Epithelial cell of esophagus (primary cell): ENCODE measurements at regions not wholly inside any gene's neighbourhood (a gene's known extent, or its start where the extent isn't known, plus 50 kb on each side); places are given as distances from the start of the nearest gene placed in this dataset.

ENCODE experiments used
- DNase-seq: peaks from one replicate; pipeline ENCODE4 v3.0.0; 2010; ENCODE audit warnings: low read depth
- H3K4me3 ChIP-seq: 2 replicates; pipeline ENCODE4 v1.5.1; 2011; ENCODE audit warnings: mild to moderate bottlenecking, low read length, control low read depth
- TF ChIP-seq, protein P1 (sequence below): IDR thresholded peaks from 2 replicates; pipeline ENCODE4 v1.5.1; 2011; ENCODE audit warnings: low read depth, mild to moderate bottlenecking, low read length, control low read depth, inconsistent platforms; ENCODE audit not compliant: insufficient read depth; ENCODE audit errors: missing control alignments

DNA sequence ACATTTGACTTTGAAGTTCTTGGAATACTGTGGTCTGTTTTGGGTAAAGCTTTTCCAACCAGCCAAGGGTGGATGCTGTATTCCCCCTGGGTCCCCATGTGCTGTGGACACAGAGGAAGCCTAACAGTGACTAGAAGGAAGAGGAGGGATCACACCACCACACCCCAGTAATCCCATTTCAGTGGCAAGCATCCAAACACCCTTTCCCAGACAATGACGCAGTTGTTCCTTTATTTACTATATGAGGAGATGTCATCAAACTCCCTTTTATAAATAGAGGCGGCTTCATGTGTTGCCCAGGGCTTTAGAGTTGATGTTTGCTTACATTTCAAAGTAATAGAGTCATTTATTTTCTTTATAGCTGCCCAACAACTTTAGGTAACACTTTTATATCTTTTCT, 959.4 kb upstream of the GYPC start:
- TF ChIP-seq, protein P1, sequence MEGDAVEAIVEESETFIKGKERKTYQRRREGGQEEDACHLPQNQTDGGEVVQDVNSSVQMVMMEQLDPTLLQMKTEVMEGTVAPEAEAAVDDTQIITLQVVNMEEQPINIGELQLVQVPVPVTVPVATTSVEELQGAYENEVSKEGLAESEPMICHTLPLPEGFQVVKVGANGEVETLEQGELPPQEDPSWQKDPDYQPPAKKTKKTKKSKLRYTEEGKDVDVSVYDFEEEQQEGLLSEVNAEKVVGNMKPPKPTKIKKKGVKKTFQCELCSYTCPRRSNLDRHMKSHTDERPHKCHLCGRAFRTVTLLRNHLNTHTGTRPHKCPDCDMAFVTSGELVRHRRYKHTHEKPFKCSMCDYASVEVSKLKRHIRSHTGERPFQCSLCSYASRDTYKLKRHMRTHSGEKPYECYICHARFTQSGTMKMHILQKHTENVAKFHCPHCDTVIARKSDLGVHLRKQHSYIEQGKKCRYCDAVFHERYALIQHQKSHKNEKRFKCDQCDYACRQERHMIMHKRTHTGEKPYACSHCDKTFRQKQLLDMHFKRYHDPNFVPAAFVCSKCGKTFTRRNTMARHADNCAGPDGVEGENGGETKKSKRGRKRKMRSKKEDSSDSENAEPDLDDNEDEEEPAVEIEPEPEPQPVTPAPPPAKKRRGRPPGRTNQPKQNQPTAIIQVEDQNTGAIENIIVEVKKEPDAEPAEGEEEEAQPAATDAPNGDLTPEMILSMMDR, result no peak
- H3K4me3 ChIP-seq, result no peak overlapping the region
- DNase-seq, result peak; percentile 3

DNA sequence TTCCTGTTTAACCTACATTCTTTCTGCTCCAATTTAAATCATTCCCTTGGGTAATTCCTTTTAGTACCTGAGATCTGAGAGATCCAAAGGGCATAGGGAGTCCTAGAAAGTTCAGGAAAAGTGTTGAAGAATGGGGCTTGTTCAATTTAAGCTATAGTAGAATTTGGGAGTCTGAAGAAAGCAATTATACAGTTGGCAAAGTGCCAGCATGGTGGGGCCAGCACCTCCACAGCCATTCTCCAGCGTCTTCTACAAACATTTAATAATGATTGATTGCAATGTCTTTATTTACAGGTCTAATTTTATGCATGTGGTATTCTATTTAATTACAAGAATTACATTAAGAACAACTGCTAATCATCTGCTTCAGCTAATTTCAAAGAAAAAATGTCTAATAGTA, 957.7 kb upstream of the GYPC start:
- no peak for DNase-seq
- TF ChIP-seq, protein P1, result no peak
- no peak overlapping the region for H3K4me3 ChIP-seq

DNA sequence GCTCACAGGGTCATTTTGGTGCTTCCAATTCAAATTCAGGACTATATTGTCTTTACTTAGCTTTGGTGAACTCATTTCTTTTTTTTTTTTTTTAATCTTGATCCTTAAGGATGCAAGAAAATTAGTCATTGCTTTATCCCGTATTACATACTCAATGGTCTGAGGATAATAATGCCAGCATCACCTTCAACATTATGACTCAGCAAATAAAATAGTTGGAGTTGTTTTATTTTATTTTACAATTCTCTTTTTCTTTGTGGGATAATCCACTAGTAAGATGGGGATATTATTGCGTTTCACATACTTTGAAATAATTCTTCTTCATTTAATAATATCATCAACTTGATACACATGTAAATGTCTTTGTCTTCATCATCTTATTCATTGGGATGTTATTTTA, 954.9 kb upstream of the GYPC start:
- DNase-seq, result no peak
- TF ChIP-seq, protein P1, result no peak
- H3K4me3 ChIP-seq, result no peak overlapping the region

DNA sequence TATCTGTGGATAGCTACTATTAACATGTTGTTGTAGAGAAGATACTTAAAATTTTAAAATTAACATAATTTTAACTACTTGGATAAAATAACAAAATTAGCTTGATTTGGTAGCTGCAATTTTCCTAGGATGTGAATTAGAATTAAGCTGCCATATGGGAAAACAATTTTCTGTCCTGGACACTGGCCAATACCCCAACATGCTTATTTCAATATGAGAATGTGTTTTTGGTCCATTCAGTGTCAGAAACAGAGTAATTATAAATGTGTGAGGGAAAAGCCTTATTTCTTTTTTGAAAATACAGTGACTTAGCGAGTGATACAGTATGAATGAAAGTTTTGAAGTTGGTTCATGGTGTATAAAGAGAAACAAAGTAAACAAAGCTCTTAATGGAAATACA, 948.3 kb upstream of the GYPC start:
- no peak for DNase-seq
- no peak overlapping the region for H3K4me3 ChIP-seq
- TF ChIP-seq, protein P1, result no peak

DNA sequence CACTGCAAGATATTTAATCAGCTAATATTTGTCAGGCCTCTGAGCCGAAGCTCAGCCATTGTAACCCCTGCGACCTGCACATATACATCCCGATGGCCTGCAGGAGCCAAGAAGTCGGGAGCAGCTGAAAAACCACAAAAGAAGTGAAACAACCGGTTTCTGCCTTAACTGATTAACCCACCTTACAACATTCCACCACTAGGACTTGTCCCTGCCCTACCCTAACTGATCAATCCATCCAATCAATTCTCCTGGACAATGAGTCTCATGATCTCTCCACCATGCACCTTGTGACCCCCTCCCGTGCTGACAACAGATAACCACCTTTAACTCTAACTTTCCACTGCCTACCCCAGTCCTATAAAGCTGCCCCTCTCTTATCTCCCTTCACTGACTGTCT, 945.4 kb upstream of the GYPC start:
- no peak overlapping the region for H3K4me3 ChIP-seq

DNA sequence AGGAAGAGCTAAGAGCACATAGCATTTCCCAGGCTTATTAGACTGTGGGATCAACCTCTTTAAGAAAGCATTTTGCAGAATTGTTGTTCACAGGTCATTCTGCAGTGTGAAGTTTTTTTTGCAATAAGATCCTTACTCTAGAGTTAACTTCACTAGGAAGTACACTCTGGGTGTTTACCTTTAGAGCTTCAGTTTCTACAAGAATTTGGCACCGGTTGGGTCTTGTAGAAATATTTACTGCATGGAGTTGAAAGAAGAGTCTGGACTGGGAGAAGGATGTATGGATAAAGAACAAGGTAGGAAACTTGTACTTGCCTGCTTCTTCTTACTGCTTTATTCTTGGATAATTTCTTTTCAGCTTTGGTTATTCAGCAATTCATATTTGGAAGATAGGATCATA, 944.9 kb upstream of the GYPC start:
- TF ChIP-seq, protein P1, result no peak
- DNase-seq, result no peak
- no peak overlapping the region for H3K4me3 ChIP-seq

More for the DNA sequence above, 945.4 kb upstream of the GYPC start:
- DNase-seq, result no peak
- TF ChIP-seq, protein P1, result no peak

DNA sequence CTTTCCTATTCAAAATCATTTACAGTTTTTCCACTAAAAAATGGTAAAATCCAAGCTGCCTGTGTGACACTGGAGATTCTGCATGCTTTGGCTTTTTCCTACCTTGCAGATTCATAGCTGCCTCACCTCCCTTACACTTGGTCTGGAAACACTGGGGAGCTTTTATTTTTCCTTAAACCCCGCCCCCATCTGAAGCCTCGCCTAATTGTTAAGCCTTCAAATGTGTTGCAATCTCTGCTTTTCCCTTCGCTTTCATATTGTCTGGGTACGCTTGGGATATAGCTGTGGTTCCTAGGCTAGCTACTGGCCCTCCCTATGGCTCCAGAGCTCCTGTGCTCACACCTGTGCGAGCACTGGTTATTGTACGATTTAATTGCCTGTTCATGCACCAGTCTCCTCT, 942.4 kb upstream of the GYPC start:
- H3K4me3 ChIP-seq, result no peak overlapping the region
- DNase-seq, result no peak
- TF ChIP-seq, protein P1, result no peak
